ENCODE measurements at regions not wholly inside any gene's neighbourhood (a gene's known extent, or its start where the extent isn't known, plus 50 kb on each side); places are given as distances from the start of the nearest gene placed in this dataset.
"Not testable (repeated sequence)": the region's sequence is repeated elsewhere in the genome, so short reads cannot be mapped to it uniquely, and the experiment has no call there.

GRCh38 chr1:99407018-99407417 is 142.7 kb downstream of the PLPPR4 start:
- H3K4me3 ChIP-seq (ENCODE audit: low read depth, low read length): no peak overlapping the region
- TF ChIP-seq, protein P1, sequence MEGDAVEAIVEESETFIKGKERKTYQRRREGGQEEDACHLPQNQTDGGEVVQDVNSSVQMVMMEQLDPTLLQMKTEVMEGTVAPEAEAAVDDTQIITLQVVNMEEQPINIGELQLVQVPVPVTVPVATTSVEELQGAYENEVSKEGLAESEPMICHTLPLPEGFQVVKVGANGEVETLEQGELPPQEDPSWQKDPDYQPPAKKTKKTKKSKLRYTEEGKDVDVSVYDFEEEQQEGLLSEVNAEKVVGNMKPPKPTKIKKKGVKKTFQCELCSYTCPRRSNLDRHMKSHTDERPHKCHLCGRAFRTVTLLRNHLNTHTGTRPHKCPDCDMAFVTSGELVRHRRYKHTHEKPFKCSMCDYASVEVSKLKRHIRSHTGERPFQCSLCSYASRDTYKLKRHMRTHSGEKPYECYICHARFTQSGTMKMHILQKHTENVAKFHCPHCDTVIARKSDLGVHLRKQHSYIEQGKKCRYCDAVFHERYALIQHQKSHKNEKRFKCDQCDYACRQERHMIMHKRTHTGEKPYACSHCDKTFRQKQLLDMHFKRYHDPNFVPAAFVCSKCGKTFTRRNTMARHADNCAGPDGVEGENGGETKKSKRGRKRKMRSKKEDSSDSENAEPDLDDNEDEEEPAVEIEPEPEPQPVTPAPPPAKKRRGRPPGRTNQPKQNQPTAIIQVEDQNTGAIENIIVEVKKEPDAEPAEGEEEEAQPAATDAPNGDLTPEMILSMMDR (conservative IDR thresholded peaks at IDR 0.05; ENCODE audit: low read depth, low read length): no peak
- peak; percentile 4 for DNase-seq (ENCODE audit: low read depth)

DNA sequence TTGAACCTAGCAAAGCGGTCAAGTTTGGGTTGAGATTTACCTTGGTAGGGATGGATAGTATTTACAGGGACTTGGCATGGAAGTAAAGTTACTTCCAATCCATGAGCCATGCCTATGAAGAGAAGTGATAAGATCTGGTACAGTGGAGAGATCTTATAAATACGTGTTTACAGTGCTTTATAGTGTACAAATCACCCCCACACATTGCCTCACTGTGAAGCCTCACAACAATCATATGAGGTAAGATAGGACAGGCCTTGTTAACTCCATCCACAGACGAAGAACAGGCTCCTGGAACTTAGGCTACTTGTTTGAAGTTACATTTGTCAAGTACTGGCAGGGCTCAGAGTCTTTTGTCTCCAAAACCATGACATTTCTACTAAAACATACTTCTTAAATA is 159.8 kb downstream of the PLPPR4 start:
- DNase-seq (ENCODE audit: low read depth): no peak
- H3K4me3 ChIP-seq (ENCODE audit: low read depth, low read length): no peak overlapping the region
- TF ChIP-seq, protein P1 (conservative IDR thresholded peaks at IDR 0.05; ENCODE audit: low read depth, low read length): no peak

DNA sequence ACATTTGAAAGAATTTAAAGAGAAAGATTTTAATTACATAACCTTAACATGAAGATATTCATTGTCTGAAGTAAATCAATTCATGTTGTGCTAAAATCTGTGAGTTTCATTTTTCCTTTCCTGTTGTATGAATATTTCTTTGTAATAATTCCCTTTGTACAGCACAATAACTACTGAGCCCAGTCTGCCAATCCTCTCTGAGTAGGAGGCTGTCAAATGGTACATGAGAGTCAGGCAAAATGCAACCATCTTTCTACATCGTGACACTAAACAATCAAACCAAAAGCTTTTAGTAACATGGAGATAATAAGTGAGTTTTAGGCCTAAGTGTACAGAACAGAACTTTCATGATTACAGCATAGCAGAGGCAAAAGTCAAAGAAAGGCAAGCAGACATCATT is 165.5 kb downstream of the PLPPR4 start:
- no peak for DNase-seq (ENCODE audit: low read depth)
- H3K4me3 ChIP-seq (ENCODE audit: low read depth, low read length): no peak overlapping the region
- TF ChIP-seq, protein P1 (conservative IDR thresholded peaks at IDR 0.05; ENCODE audit: low read depth, low read length): no peak

DNA sequence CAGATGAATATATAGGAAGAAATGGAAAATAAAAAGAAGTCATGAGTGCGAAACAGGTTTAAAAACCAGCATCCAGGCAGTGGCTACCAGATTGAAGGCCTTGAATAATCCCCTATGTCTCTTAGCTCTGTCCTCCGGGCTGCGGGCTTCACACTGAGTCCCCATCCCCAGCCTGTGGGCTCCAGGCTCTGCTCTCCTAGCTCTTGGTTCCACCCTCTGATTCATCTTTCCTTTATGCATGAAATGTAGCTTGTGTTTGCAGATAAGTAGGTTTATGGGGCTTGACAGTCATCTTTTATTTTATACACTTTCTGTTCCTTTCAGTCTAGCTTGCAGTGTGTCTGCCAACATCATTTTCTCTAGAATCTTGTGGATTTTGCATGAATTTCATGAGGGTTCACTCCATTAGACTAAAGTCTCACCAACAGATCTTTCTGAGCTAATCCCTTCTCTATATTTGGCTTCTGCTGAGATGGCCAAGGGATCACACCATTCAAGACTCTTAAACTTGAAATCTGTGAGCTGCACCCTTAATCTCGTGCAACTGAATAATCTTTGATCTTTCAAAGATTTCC is 174.5 kb downstream of the PLPPR4 start:
- TF ChIP-seq, protein P1 (conservative IDR thresholded peaks at IDR 0.05; ENCODE audit: low read depth, low read length): no peak
- no peak overlapping the region for H3K4me3 ChIP-seq (ENCODE audit: low read depth, low read length)

GRCh38 chr1:99439433-99440075 is 175.3 kb downstream of the PLPPR4 start:
- DNase-seq (ENCODE audit: low read depth): no peak
- TF ChIP-seq, protein P1 (conservative IDR thresholded peaks at IDR 0.05; ENCODE audit: low read depth, low read length): no peak
- no peak overlapping the region for H3K4me3 ChIP-seq (ENCODE audit: low read depth, low read length)

More for the DNA sequence above, 174.5 kb downstream of the PLPPR4 start:
- peak; percentile 4 for DNase-seq (ENCODE audit: low read depth)

DNA sequence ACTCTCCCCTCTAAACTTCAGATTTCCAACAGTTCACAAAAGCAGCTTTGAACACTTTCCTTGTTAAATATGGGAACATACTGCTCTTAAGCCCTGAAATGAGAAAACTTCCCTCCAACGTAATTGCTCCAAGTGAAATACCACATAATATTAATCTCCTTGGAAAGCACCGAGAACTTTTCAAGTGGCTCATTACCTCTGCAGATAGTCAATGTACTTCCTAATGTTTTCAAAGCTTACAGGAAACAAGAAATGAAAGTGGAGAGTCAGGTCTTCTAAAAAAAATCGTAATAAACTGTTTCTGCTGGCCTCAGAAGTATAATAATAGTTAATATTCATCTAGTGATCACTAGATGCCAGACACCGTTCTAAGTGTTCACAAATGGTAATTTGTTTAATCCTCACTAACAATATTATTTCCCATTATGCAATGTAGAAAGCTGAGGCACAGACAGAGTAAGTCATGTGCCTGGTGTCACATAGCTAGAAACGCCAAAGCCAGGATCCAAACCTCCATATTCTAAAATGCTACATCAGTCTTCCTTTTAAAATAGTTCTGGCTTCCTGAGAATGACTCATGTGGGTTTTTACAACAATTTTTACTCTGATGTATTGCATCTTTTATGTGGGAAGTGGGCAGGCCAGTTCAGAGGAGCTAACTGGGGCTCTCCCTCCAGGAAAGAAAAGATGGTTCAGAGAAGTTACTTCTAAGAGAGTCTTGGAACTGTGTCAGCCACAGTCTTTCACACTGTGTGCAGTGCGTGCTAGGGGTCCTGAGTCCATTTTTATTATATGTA is 177.2 kb downstream of the PLPPR4 start:
- DNase-seq (ENCODE audit: low read depth): peak; percentile 51
- H3K4me3 ChIP-seq (ENCODE audit: low read depth, low read length): no peak overlapping the region
- TF ChIP-seq, protein P1 (conservative IDR thresholded peaks at IDR 0.05; ENCODE audit: low read depth, low read length): no peak

DNA sequence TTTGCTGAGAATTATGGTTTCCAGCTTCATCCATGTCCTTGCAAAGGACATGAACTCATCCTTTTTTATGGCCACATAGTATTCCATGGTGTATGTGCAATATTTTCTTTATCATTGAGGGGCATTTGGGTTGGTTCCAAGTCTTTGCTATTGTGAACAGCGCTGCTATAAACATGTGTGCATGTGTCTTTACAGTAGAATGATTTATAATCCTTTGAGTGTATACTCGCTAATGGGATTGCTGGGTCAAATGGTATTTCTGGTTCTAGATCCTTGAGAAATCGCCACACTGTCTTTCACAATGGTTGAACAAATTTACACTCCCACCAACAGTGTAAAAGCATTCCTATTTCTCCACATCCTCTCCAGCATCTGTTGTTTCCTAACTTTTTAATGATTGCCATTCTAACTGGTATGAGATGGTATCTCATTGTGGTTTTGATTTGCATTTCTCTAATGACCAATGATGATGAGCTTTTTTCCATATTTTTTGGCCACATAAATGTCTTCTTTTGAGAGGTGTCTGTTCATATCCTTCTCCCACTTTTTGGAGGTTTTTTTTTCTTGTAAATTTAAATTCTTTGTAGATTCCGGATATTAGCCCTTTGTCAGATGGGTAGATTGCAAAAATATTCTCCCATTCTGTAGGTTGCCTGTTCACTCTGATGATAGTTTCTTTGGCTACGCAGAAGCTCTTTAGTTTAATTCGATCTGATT is 180.1 kb downstream of the PLPPR4 start:
- not testable (repeated sequence) for H3K4me3 ChIP-seq (ENCODE audit: low read depth, low read length); DNase-seq (ENCODE audit: low read depth)

Data from choroid plexus epithelial cell (primary cell).